Muscle of leg (tissue), 3 donors: ENCODE measurements at regions not wholly inside any gene's neighbourhood (a gene's known extent, or its start where the extent isn't known, plus 50 kb on each side); places are given as distances from the start of the nearest gene placed in this dataset.

Experiments
- DNase-seq: peaks from one replicate; pipeline ENCODE4 v3.0.0; 2013
- H3K27ac ChIP-seq: one replicate; pipeline ENCODE4 v1.5.1; 2013; ENCODE audit warnings: mild to moderate bottlenecking, low read length, control low read depth
- H3K27me3 ChIP-seq: one replicate; pipeline ENCODE4 v1.6.1; 2013; ENCODE audit warnings: low read length; ENCODE audit not compliant: control insufficient read depth, insufficient read depth
- H3K36me3 ChIP-seq: one replicate; pipeline ENCODE4 v1.6.1; 2013; ENCODE audit warnings: low read length; ENCODE audit not compliant: control insufficient read depth, insufficient read depth
- H3K4me1 ChIP-seq: one replicate; pipeline ENCODE4 v1.6.1; 2013; ENCODE audit warnings: low read length; ENCODE audit not compliant: control insufficient read depth, insufficient read depth
- H3K4me3 ChIP-seq: one replicate; pipeline ENCODE4 v1.5.1; 2013; ENCODE audit warnings: low read length, control low read depth
- H3K9me3 ChIP-seq: replicated peaks from 2 replicates; pipeline ENCODE4 v1.6.1; 2013; ENCODE audit warnings: low read depth, low read length; ENCODE audit not compliant: control insufficient read depth
- WGBS: methylation state at CpG from one replicate; pipeline ENCODE4 v1.1.5; 2013; ENCODE audit warnings: missing lambda C conversion rate; ENCODE audit not compliant: insufficient coverage; 5-methylcytosine and 5-hydroxymethylcytosine counted together

DNA sequence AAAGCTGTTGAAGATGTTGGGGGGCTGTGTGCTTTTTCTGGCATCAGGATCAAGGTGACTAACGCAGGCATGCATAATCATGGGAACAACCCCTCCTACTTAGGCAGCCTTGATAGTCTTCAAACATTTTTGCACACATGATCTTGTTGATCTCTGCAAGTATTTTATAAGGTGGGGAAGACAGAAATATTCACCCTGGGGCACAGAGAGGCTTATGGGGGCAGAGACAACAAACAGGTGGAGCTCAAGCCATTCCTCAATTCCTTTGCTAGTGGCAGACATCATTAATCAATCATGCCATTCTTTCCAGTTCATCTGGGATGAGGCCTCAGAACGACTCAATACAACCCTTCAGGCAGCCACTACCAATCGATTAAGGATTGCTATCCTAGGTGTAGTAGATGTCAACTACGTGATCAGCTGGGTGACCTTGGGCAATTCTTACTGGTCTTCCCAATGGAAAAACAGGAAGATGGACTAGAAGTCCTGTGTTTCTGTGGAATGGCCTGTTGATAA lies 110.3 kb upstream of the SMAD3 start:
- 100% methylated on average over 1 of the region's 4 CpGs for WGBS

DNA sequence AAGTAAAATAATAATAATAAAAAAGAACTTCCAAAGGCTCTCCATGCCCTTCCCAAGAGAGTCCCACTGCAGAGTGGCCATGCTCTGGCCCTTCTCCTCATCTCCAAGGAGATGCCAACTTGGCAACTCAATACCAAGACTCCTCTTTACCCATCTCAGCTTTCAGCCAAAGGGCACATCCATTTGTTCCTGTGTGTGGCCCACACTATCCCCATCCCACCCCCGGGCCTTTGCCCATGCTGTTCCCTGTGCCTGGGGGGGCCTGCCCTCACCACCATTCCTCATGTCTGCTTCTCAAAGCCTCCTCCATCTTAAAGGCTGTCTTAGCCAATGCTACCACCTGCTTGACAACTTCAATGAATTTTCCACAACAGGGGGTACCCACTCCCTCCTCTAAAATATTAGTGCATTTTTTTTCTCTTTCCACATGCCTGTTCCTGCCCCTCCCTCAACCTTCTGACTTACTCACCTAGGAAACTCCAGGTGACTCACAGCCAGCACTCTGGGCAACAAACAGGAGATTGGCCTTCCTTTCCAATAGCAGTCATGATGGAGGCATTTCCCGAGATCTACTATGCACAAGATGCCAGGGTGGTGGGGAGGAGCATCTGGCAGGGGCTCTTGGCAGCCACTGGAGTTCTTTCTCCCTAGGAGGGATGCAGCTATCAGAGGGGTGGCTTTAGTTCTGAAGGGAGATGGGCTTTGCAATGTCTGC lies 109.4 kb upstream of the SMAD3 start:
- Histone ChIP-seq H3K9me3 (no peaks in the 10 kb centered on the region), H3K36me3 (no peaks in the 10 kb centered on the region), H3K27me3 (no peaks in the 10 kb centered on the region), H3K27ac (no peak overlapping the region), H3K4me1 (no peaks in the 10 kb centered on the region), H3K4me3 (no peak overlapping the region)
- no peak for DNase-seq
- WGBS = 53% methylated on average over 2 of the region's 2 CpGs

More for the DNA sequence above, 110.3 kb upstream of the SMAD3 start:
- Histone ChIP-seq H3K4me1 (no peaks in the 10 kb centered on the region), H3K27ac (no peak overlapping the region), H3K4me3 (no peak overlapping the region), H3K36me3 (no peaks in the 10 kb centered on the region), H3K9me3 (no peaks in the 10 kb centered on the region), H3K27me3 (no peaks in the 10 kb centered on the region)
- DNase-seq = no peak

DNA sequence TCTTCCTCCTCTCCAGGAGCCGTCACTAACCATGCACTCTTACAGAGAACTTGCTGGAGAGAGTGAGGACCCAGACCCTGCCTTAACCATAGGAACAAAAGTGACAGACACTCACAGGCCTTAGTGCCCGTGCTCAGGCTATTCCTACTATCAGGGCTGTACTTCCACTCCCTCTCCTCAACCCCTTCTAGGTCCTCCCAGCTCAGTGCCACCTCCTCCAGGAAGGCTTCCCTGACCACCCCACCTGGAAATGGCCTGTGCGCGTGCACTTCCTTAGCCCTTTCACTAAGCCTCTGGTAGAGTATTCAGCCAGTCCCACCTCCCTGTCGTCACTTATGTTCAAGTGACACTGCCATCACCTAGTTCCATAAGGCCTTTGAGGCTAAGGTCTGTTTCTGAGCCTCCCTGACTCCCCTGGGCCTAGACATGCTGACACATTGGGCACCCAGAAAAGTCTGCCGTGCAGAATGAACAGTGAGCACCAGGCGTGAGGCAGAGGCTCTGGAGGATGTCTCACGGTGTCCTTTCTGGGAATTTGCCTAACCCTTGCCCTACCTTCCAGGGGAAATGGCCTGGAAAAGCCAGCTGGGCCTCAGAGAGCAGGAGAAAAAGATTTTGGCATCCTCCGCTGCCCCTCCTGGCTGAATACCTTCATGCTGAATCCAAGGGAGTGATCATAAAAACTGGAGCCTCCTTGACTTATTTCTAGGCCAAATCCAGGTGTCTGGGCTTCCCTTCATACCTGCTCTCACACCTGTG lies 108.6 kb upstream of the SMAD3 start:
- H3K4me1 ChIP-seq = no peaks in the 10 kb centered on the region
- no peak for DNase-seq
- 85% methylated on average over 6 of the region's 9 CpGs for WGBS
- no peaks in the 10 kb centered on the region for H3K9me3 ChIP-seq
- no peaks in the 10 kb centered on the region for H3K27me3 ChIP-seq
- H3K4me3 ChIP-seq = no peak overlapping the region
- H3K27ac ChIP-seq = no peak overlapping the region
- H3K36me3 ChIP-seq = no peaks in the 10 kb centered on the region

DNA sequence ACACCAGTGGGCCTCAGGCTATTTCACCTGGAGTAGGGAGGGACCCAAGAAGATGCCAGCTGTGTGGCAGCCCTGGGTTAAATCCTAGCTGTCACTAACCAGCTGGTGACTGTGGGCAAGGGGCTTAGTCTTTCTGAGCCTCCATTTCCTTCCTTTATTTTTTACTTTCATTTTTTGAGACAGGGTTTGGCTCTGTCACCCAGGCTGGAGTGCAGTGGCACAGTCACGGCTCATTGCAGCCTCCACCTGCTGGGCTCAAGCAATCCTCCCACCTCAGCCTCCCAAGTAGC lies 108.0 kb upstream of the SMAD3 start:
- no peaks in the 10 kb centered on the region for H3K4me1 ChIP-seq
- no peak overlapping the region for H3K4me3 ChIP-seq
- H3K27ac ChIP-seq = no peak overlapping the region
- no peaks in the 10 kb centered on the region for H3K36me3 ChIP-seq
- WGBS = no CpG with 5 or more reads among the region's 1 CpG
- DNase-seq = no peak
- no peaks in the 10 kb centered on the region for H3K9me3 ChIP-seq
- H3K27me3 ChIP-seq = no peaks in the 10 kb centered on the region

DNA sequence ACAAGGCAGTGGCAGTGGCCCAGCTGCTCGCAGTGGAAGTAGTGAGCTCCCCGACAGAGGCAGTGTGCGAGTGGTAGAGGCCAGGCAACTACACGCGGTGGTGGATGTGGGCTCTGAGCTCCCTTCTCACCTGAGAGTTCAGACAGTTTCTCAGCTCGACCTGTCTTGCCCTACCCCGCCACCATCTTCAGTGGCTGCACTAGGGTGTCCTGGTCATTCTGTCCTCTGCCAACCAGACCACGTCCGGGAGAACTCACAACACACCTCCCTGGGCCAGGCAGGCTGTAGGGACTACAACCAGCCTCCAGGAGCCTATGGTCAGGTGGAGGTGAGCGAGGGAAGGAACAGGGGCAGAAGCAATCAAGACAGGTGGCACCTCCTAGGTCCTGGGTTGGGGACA lies 106.3 kb upstream of the SMAD3 start:
- no peaks in the 10 kb centered on the region for H3K36me3 ChIP-seq
- 78% methylated on average over 10 of the region's 10 CpGs for WGBS
- peaks cover 4% of the 10 kb centered on the region for H3K4me1 ChIP-seq
- no peak overlapping the region for H3K4me3 ChIP-seq
- no peaks in the 10 kb centered on the region for H3K9me3 ChIP-seq
- H3K27me3 ChIP-seq = no peaks in the 10 kb centered on the region
- H3K27ac ChIP-seq = no peak overlapping the region
- DNase-seq = no peak

DNA sequence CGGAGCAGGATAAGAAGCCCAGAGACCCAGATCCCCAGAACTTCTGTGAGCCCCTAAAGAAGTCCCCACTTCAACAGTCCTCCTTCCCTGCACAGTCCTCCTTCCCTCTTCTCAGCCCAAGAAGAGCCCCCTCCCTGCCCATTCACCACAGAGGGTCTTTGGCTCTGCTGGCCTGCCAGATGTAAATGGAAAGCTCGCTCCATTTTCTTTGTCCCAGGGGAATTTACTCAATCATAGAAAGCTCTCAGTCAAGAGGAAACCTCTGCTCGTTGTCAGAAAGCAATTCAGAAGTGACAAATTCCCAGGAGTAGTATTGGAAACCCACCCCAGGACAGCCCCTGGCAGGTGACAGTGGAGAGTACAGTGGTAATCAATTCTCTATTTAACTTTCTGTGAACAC lies 105.5 kb upstream of the SMAD3 start:
- no peak overlapping the region for H3K4me3 ChIP-seq

DNA sequence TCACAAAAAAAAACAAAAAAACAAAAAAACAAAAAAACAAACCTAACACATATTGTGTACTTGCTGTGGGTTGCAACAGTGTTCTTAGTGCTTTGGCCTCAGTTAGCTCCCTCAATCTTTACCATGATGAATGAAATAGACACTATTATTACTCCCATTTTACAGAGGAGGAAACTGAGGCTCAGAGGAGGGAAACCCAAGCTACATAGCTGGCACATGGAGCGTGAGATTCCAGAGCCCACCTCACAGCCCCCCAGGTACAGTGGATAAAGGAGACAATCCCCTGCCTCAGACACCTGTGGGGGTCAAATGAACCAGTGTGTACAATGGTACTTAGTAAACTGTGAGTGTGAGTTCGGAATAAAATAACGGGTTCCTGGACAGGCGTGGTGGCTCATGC lies 104.9 kb upstream of the SMAD3 start:
- Histone ChIP-seq H3K9me3 (no peaks in the 10 kb centered on the region), H3K36me3 (no peaks in the 10 kb centered on the region), H3K27ac (no peak overlapping the region), H3K4me1 (peaks cover 4% of the 10 kb centered on the region), H3K4me3 (no peak overlapping the region), H3K27me3 (no peaks in the 10 kb centered on the region)
- WGBS = 83% methylated on average over 1 of the region's 4 CpGs
- no peak for DNase-seq

More for the DNA sequence above, 105.5 kb upstream of the SMAD3 start:
- peaks cover 4% of the 10 kb centered on the region for H3K4me1 ChIP-seq
- H3K36me3 ChIP-seq = no peaks in the 10 kb centered on the region
- H3K27me3 ChIP-seq = no peaks in the 10 kb centered on the region
- H3K9me3 ChIP-seq = no peaks in the 10 kb centered on the region
- no peak for DNase-seq
- no peak overlapping the region for H3K27ac ChIP-seq
- 86% methylated on average over 1 of the region's 3 CpGs for WGBS

DNA sequence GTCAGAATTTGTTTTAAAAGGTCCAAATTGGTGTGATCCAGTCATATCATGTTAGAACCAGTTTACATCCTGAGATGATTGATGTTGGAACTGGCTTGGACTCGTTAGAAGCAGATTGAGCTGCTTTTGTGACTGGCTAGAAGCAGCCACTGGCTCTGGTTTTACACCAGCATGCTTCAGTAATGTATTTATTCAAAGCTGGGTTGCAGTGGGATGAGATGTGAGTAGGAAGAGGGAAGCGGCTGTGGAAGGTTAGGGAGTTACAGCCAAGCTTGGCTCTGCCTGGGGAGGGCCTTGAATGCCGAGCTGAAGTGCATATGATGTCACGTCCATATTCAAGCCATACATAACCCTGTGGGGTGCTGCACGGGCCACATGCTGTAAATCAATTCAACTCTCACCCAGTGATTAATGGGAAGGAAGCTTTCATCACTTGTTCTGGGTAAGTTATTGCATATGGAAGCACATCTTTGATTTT lies 104.0 kb upstream of the SMAD3 start:
- H3K27ac ChIP-seq = no peak overlapping the region
- DNase-seq = no peak
- H3K4me3 ChIP-seq = no peak overlapping the region
- H3K9me3 ChIP-seq = no peaks in the 10 kb centered on the region
- H3K36me3 ChIP-seq = no peaks in the 10 kb centered on the region
- H3K4me1 ChIP-seq = peaks cover 4% of the 10 kb centered on the region
- WGBS = no CpG with 5 or more reads among the region's 5 CpGs
- H3K27me3 ChIP-seq = no peaks in the 10 kb centered on the region

DNA sequence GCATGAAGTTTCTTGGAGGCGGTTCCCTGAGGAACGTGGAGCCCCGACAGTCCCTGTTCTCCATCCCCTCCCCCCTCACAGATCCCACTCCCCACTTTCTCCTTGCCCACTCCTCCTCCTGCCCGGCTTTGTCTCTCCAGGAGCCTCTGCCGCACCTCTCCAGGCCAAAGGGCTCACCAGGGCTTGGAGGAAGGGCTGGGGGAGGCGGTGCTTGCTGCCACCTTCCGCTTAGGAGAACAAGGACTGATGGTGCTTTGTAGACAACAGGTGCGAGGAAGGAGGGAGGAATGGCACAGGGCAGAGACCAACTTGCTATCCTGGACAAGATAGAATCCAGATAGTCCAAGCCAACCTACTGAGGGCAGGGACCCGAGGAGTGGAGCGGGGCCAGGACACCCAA lies 103.5 kb upstream of the SMAD3 start:
- no peak overlapping the region for H3K27ac ChIP-seq
- no peaks in the 10 kb centered on the region for H3K36me3 ChIP-seq
- 87% methylated on average over 6 of the region's 10 CpGs for WGBS
- H3K4me1 ChIP-seq = peaks cover 4% of the 10 kb centered on the region
- no peak for DNase-seq
- no peaks in the 10 kb centered on the region for H3K27me3 ChIP-seq
- no peaks in the 10 kb centered on the region for H3K9me3 ChIP-seq
- no peak overlapping the region for H3K4me3 ChIP-seq

DNA sequence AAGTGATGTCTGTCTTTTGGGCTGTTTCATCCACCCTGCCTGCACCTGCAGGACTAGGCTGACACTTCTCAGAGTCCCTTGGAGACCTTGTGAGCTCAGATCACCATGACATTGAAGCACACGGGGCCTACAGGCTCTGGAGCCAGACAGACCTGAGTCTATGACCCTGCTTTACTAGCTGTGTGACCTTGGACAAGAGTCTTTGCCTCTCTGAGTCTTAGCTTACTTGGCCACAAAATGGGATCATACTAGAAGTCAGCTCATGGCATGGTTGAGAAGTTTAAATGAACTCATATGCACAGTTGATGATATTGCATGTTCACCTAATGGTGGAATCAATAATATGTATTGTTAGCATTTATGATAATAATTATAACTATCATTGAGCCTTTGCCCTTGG lies 102.9 kb upstream of the SMAD3 start:
- 60% methylated on average over 1 of the region's 1 CpG for WGBS
- no peak for DNase-seq
- Histone ChIP-seq H3K4me1 (peaks cover 4% of the 10 kb centered on the region), H3K36me3 (no peaks in the 10 kb centered on the region), H3K27me3 (no peaks in the 10 kb centered on the region), H3K4me3 (no peak overlapping the region), H3K9me3 (no peaks in the 10 kb centered on the region), H3K27ac (no peak overlapping the region)
